SK-N-SH (cell line): ENCODE measurements at regions not wholly inside any gene's neighbourhood (a gene's known extent, or its start where the extent isn't known, plus 50 kb on each side); places are given as distances from the start of the nearest gene placed in this dataset.

Experiments
- CTCF ChIA-PET: fragments of 300-600, 350-600 bp; formaldehyde crosslinking; extraction: SDS; loops from one replicate; lab custom pipeline; 2021; lab: Yijun Ruan, JAX
- POLR2A ChIA-PET: fragments of 350-600 bp; sonication (Branson Sonifier 250); formaldehyde crosslinking; extraction: SDS; loops from one replicate; lab custom pipeline; 2020; ENCODE audit warnings: antibody characterized with exemption, inconsistent platforms; lab: Yijun Ruan, JAX
- DNase-seq: peaks from one replicate; pipeline ENCODE4 v3.0.0; 2012
- H2AFZ ChIP-seq: fragments of 200-600 bp; sonication (generic); 2 replicates; pipeline ENCODE4 v1.8.1; 2016; ENCODE audit warnings: antibody characterized with exemption, mild to moderate bottlenecking, low read depth
- H3F3A ChIP-seq: fragments of 200-600 bp; sonication (generic); replicated peaks from 2 replicates; pipeline ENCODE3; 2016; ENCODE audit warnings: antibody characterized with exemption, mild to moderate bottlenecking; ENCODE audit not compliant: insufficient read depth
- H3K27ac ChIP-seq, 2 experiments: fragments of 200-500 bp in 1 of 2; fragments of 200-600 bp in 1 of 2; sonication (Bioruptor generic) in 1 of 2; sonication (generic), shearing (Covaris generic) in 1 of 2; 2 replicates each; pipeline versions ENCODE4 v1.5.1 to v1.6.1; 2014 to 2016; ENCODE audit warnings: low read depth in 2 of 2, inconsistent platforms in 1 of 2, low read length in 1 of 2, mild to moderate bottlenecking in 1 of 2, mixed read lengths in 1 of 2
- H3K27me3 ChIP-seq: fragments of 200-600 bp; sonication (generic), shearing (Covaris generic); 2 replicates; pipeline ENCODE4 v1.6.1; 2016; ENCODE audit warnings: mixed run types; ENCODE audit not compliant: insufficient read depth
- H3K36me3 ChIP-seq, 2 experiments: fragments of 200-500 bp in 1 of 2; fragments of 200-600 bp in 1 of 2; sonication (Bioruptor generic) in 1 of 2; sonication (generic) in 1 of 2; replicated peaks in 1 of 2; 2 replicates each; pipeline versions ENCODE3 to v1.5.1; 2014 to 2016; ENCODE audit warnings: low read length in 1 of 2, mild to moderate bottlenecking in 1 of 2; ENCODE audit not compliant: insufficient read depth in 2 of 2, control insufficient read depth in 1 of 2
- H3K4me1 ChIP-seq, 2 experiments: fragments of 200-500 bp in 1 of 2; fragments of 200-600 bp in 1 of 2; sonication (Bioruptor generic) in 1 of 2; sonication (generic), shearing (Covaris generic) in 1 of 2; 2 replicates each; pipeline versions ENCODE4 v1.5.1 to v1.6.1; 2014 to 2016; ENCODE audit warnings: low read depth in 1 of 2, low read length in 1 of 2, mixed run types in 1 of 2; ENCODE audit not compliant: insufficient read depth in 2 of 2, control insufficient read depth in 1 of 2
- H3K4me2 ChIP-seq: fragments of 200-600 bp; sonication (generic), shearing (Covaris generic); 2 replicates; pipeline ENCODE4 v1.6.1; 2017; ENCODE audit warnings: mixed run types
- H3K4me3 ChIP-seq, 2 experiments: fragments of 200-500 bp in 1 of 2; fragments of 200-600 bp in 1 of 2; sonication (Bioruptor generic) in 1 of 2; sonication (generic), shearing (Covaris generic) in 1 of 2; 2 replicates each; pipeline versions ENCODE4 v1.5.1 to v1.8.1; 2014 to 2016; ENCODE audit warnings: low read depth in 2 of 2, inconsistent platforms in 1 of 2, low read length in 1 of 2, mild to moderate bottlenecking in 1 of 2, mixed read lengths in 1 of 2, moderate library complexity in 1 of 2
- H3K79me2 ChIP-seq: fragments of 200-600 bp; sonication (generic); 2 replicates; pipeline ENCODE4 v1.8.1; 2017; ENCODE audit warnings: mild to moderate bottlenecking; ENCODE audit not compliant: insufficient read depth
- H3K9ac ChIP-seq: fragments of 200-600 bp; sonication (generic); 2 replicates; pipeline ENCODE4 v1.6.1; 2017; ENCODE audit warnings: mixed run types
- H3K9me2 ChIP-seq: fragments of 200-600 bp; sonication (generic); 2 replicates; pipeline ENCODE4 v1.6.1; 2017; ENCODE audit warnings: mixed run types
- H3K9me3 ChIP-seq: fragments of 200-600 bp; sonication (generic); 2 replicates; pipeline ENCODE4 v1.6.1; 2017; ENCODE audit warnings: mixed run types, mild to moderate bottlenecking, moderate library complexity
- H4K20me1 ChIP-seq: fragments of 200-600 bp; sonication (generic); 2 replicates; pipeline ENCODE4 v1.6.1; 2017; ENCODE audit warnings: mild to moderate bottlenecking, mixed run types; ENCODE audit not compliant: insufficient read depth
- CTCF ChIP-seq: fragments of 200-600 bp; sonication (generic); IDR thresholded peaks from 2 replicates; pipeline ENCODE4 v1.6.1; 2017; ENCODE audit warnings: antibody characterized with exemption, mild to moderate bottlenecking, moderate library complexity
- FOXM1 ChIP-seq: IDR thresholded peaks from 2 replicates; pipeline ENCODE4 v1.4.0; 2012; ENCODE audit warnings: low read depth, mild to moderate bottlenecking
- JUND ChIP-seq: IDR thresholded peaks from 2 replicates; pipeline ENCODE4 v1.4.0; 2012
- RAD21 ChIP-seq: IDR thresholded peaks from 2 replicates; pipeline ENCODE4 v1.6.1; 2012; ENCODE audit warnings: mild to moderate bottlenecking, low read length
- RFX5 ChIP-seq: IDR thresholded peaks from 2 replicates; pipeline ENCODE4 v1.6.1; 2012; ENCODE audit warnings: mild to moderate bottlenecking, improper control_type of control experiment, low read length
- SMC3 ChIP-seq: IDR thresholded peaks from 2 replicates; pipeline ENCODE4 v1.6.1; 2012; ENCODE audit warnings: low read depth, low read length, improper control_type of control experiment
- TAF1 ChIP-seq: IDR thresholded peaks from 2 replicates; pipeline ENCODE4 v1.6.1; 2012; ENCODE audit warnings: low read depth, mild to moderate bottlenecking, low read length, moderate library complexity, borderline replicate concordance
- USF2 ChIP-seq: fragments of 150-350 bp; IDR thresholded peaks from 2 replicates; pipeline ENCODE4 v1.6.1; 2017; ENCODE audit warnings: antibody characterized with exemption, low read length, low read depth, borderline replicate concordance
- WGBS: methylation state at CpG from one replicate; pipeline ENCODE4 v1.1.6; 2017; ENCODE audit warnings: low lambda C conversion rate; 5-methylcytosine and 5-hydroxymethylcytosine counted together

GRCh38 chr3:18992709-18993108, 155.6 kb upstream of the KCNH8 start:
- H3K4me3 ChIP-seq = no peak overlapping the region
- no peak overlapping the region for H3K4me2 ChIP-seq
- no peaks in the 10 kb centered on the region for H3F3A ChIP-seq
- H3K9ac ChIP-seq = no peak overlapping the region
- WGBS = 50% methylated on average over 1 of the region's 1 CpG
- no peaks in the 10 kb centered on the region for H3K36me3 ChIP-seq
- peaks cover 0 to 2% of the 10 kb centered on the region in 2 experiments; a peak in 2 of 4 replicates for H3K4me1 ChIP-seq
- CTCF ChIA-PET = no interaction called here
- no peak overlapping the region for H2AFZ ChIP-seq
- no peak for TF ChIP-seq JUND
- TF ChIP-seq FOXM1 = no peak
- no peak for TF ChIP-seq USF2
- TF ChIP-seq, all 33 proteins: peak for 0
- Histone ChIP-seq H4K20me1 (no peaks in the 10 kb centered on the region), H3K9me3 (no peaks in the 10 kb centered on the region), H3K27ac (no peak overlapping the region), H3K27me3 (no peaks in the 10 kb centered on the region), H3K79me2 (no peaks in the 10 kb centered on the region), H3K9me2 (no peaks in the 10 kb centered on the region)
- no peak for DNase-seq
- POLR2A ChIA-PET = no interaction called here

GRCh38 chr3:18989237-18989795, 159.0 kb upstream of the KCNH8 start:
- WGBS = 70% methylated on average over 7 of the region's 7 CpGs
- H3K36me3 ChIP-seq = no peaks in the 10 kb centered on the region
- H3K9me3 ChIP-seq = no peaks in the 10 kb centered on the region
- H3K9ac ChIP-seq = no peak overlapping the region
- H2AFZ ChIP-seq = no peak overlapping the region
- DNase-seq = no peak
- H3K27ac ChIP-seq = no peak overlapping the region
- ChIA-PET POLR2A (no interaction called here), CTCF (interaction anchor here (0.7 to 2.9 kb wide), 16 partner anchors 13 to 1148 kb away, joined by 3 to 11 read pairs (median 3); no protein-coding TSS in a partner anchor)
- H3F3A ChIP-seq = no peaks in the 10 kb centered on the region
- no peaks in the 10 kb centered on the region for H3K27me3 ChIP-seq
- no peak overlapping the region for H3K4me3 ChIP-seq
- H3K79me2 ChIP-seq = no peaks in the 10 kb centered on the region
- TF ChIP-seq JUND (no peak), RFX5 (no peak)
- no peaks in the 10 kb centered on the region for H4K20me1 ChIP-seq
- H3K4me1 ChIP-seq = peaks cover 0 to 2% of the 10 kb centered on the region in 2 experiments; a peak in 2 of 4 replicates
- no peak overlapping the region for H3K4me2 ChIP-seq
- H3K9me2 ChIP-seq = no peaks in the 10 kb centered on the region

- POLR2A ChIA-PET = no interaction called here
- no peak overlapping the region for H3K27ac ChIP-seq
- H3K27me3 ChIP-seq = no peaks in the 10 kb centered on the region
- peak; percentile 50 for DNase-seq
- no peaks in the 10 kb centered on the region for H3K9me3 ChIP-seq
- peaks cover 0 to 2% of the 10 kb centered on the region in 2 experiments; a peak in 2 of 4 replicates for H3K4me1 ChIP-seq
- H3K4me2 ChIP-seq = no peak overlapping the region
- H4K20me1 ChIP-seq = no peaks in the 10 kb centered on the region
- no peaks in the 10 kb centered on the region for H3K36me3 ChIP-seq
- H3F3A ChIP-seq = no peaks in the 10 kb centered on the region
- no peaks in the 10 kb centered on the region for H3K9me2 ChIP-seq
- no peak overlapping the region for H3K9ac ChIP-seq
- no peaks in the 10 kb centered on the region for H3K79me2 ChIP-seq
- WGBS = 0% methylated on average over 4 of the region's 4 CpGs
- H2AFZ ChIP-seq = no peak overlapping the region
- TF ChIP-seq RAD21 (peak; percentile 93), CTCF (peak; percentile 79), TAF1 (no peak), SMC3 (peak; percentile 71)
- TF ChIP-seq, all 33 proteins: peak for 3
- CTCF ChIA-PET = interaction anchor here (0.5 to 2.9 kb wide), 37 partner anchors 13 to 1732 kb away, joined by 3 to 11 read pairs (median 3); no protein-coding TSS in a partner anchor
- H3K4me3 ChIP-seq = no peak overlapping the region
Measured at GRCh38 chr3:18988614-18989229, 159.6 kb upstream of the KCNH8 start.
